ENCODE measurements at regions not wholly inside any gene's neighbourhood (a gene's known extent, or its start where the extent isn't known, plus 50 kb on each side); places are given as distances from the start of the nearest gene placed in this dataset.

GRCh38 chr18:38633333-38633732, 1067.7 kb upstream of the CELF4 start:
- TF ChIP-seq RXRA (IDR thresholded peaks at IDR 0.05) (no peak), NR2F2 (IDR thresholded peaks at IDR 0.05) (no peak), HNF4G (IDR thresholded peaks at IDR 0.05) (no peak), FOXA2 (IDR thresholded peaks at IDR 0.05) (no peak), FOXA1 (IDR thresholded peaks at IDR 0.05) (no peak), TAF1 (conservative IDR thresholded peaks at IDR 0.05) (no peak), SP1 (IDR thresholded peaks at IDR 0.05) (no peak), JUND (IDR thresholded peaks at IDR 0.05) (no peak), HNF4A (conservative IDR thresholded peaks at IDR 0.05) (no peak), GABPA (IDR thresholded peaks at IDR 0.05 in 1 of 2, conservative IDR thresholded peaks at IDR 0.05 in 1 of 2) (no peak), RAD21 (IDR thresholded peaks at IDR 0.05) (no peak), MAX (IDR thresholded peaks at IDR 0.05) (no peak)
- TF ChIP-seq, protein P1, sequence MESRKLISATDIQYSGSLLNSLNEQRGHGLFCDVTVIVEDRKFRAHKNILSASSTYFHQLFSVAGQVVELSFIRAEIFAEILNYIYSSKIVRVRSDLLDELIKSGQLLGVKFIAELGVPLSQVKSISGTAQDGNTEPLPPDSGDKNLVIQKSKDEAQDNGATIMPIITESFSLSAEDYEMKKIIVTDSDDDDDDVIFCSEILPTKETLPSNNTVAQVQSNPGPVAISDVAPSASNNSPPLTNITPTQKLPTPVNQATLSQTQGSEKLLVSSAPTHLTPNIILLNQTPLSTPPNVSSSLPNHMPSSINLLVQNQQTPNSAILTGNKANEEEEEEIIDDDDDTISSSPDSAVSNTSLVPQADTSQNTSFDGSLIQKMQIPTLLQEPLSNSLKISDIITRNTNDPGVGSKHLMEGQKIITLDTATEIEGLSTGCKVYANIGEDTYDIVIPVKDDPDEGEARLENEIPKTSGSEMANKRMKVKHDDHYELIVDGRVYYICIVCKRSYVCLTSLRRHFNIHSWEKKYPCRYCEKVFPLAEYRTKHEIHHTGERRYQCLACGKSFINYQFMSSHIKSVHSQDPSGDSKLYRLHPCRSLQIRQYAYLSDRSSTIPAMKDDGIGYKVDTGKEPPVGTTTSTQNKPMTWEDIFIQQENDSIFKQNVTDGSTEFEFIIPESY (IDR thresholded peaks at IDR 0.05): no peak
- TF ChIP-seq, protein P2, sequence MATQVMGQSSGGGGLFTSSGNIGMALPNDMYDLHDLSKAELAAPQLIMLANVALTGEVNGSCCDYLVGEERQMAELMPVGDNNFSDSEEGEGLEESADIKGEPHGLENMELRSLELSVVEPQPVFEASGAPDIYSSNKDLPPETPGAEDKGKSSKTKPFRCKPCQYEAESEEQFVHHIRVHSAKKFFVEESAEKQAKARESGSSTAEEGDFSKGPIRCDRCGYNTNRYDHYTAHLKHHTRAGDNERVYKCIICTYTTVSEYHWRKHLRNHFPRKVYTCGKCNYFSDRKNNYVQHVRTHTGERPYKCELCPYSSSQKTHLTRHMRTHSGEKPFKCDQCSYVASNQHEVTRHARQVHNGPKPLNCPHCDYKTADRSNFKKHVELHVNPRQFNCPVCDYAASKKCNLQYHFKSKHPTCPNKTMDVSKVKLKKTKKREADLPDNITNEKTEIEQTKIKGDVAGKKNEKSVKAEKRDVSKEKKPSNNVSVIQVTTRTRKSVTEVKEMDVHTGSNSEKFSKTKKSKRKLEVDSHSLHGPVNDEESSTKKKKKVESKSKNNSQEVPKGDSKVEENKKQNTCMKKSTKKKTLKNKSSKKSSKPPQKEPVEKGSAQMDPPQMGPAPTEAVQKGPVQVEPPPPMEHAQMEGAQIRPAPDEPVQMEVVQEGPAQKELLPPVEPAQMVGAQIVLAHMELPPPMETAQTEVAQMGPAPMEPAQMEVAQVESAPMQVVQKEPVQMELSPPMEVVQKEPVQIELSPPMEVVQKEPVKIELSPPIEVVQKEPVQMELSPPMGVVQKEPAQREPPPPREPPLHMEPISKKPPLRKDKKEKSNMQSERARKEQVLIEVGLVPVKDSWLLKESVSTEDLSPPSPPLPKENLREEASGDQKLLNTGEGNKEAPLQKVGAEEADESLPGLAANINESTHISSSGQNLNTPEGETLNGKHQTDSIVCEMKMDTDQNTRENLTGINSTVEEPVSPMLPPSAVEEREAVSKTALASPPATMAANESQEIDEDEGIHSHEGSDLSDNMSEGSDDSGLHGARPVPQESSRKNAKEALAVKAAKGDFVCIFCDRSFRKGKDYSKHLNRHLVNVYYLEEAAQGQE (IDR thresholded peaks at IDR 0.05): no peak
- TF ChIP-seq, protein P3, sequence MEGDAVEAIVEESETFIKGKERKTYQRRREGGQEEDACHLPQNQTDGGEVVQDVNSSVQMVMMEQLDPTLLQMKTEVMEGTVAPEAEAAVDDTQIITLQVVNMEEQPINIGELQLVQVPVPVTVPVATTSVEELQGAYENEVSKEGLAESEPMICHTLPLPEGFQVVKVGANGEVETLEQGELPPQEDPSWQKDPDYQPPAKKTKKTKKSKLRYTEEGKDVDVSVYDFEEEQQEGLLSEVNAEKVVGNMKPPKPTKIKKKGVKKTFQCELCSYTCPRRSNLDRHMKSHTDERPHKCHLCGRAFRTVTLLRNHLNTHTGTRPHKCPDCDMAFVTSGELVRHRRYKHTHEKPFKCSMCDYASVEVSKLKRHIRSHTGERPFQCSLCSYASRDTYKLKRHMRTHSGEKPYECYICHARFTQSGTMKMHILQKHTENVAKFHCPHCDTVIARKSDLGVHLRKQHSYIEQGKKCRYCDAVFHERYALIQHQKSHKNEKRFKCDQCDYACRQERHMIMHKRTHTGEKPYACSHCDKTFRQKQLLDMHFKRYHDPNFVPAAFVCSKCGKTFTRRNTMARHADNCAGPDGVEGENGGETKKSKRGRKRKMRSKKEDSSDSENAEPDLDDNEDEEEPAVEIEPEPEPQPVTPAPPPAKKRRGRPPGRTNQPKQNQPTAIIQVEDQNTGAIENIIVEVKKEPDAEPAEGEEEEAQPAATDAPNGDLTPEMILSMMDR (IDR thresholded peaks at IDR 0.05; ENCODE audit: low read depth, low read length, missing input control): no peak
- TF ChIP-seq, protein P4, sequence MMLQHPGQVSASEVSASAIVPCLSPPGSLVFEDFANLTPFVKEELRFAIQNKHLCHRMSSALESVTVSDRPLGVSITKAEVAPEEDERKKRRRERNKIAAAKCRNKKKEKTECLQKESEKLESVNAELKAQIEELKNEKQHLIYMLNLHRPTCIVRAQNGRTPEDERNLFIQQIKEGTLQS (IDR thresholded peaks at IDR 0.05): no peak
- no peak overlapping the region for H3K9ac ChIP-seq (ENCODE audit: low read depth in 1 of 2, low read length in 2 of 2)
- no peak overlapping the region for H3K4me3 ChIP-seq (ENCODE audit: low read depth in 1 of 3, low read length in 3 of 3)
- H3K27ac ChIP-seq (ENCODE audit: low read depth in 1 of 2, low read length in 2 of 2): no peak overlapping the region
- no peaks in the 10 kb centered on the region for H3K27me3 ChIP-seq (ENCODE audit: control insufficient read depth in 4 of 4, insufficient read depth in 4 of 4, low read length in 3 of 4)
- no peaks in the 10 kb centered on the region for H3K9me3 ChIP-seq (ENCODE audit: control insufficient read depth in 4 of 4, low read length in 3 of 4)
- 60% methylated on average over 1 of the region's 1 CpG for WGBS
- no peaks in the 10 kb centered on the region for H3K36me3 ChIP-seq (ENCODE audit: control insufficient read depth in 4 of 4, insufficient read depth in 3 of 4, low read depth in 1 of 4, low read length in 3 of 4)
- DNase-seq (ENCODE audit: low spot score): no peak
- H3K4me1 ChIP-seq (ENCODE audit: control insufficient read depth in 4 of 4, insufficient read depth in 4 of 4, low read length in 3 of 4): no peaks in the 10 kb centered on the region

DNA sequence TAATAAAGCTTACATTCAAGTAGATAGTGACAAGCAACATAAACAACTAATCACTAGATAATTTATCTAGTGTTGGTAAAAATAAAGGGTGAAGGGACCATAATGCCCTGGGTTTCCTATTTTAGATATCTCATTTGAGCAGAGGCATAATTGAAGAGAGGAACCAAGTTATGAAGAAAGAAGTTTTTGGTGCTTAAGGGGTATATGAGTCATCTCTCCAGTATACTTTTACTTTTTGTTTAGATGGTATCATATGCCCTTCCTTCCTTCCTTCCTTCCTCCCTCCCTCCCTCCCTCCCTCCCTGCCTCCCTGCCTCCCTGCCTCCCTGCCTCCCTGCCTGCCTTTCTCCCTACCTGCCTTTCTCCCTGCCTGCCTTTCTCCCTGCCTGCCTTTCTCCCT, 1053.5 kb upstream of the CELF4 start:
- no peaks in the 10 kb centered on the region for H3K4me1 ChIP-seq (ENCODE audit: control insufficient read depth in 4 of 4, insufficient read depth in 4 of 4, low read length in 3 of 4)
- TF ChIP-seq HNF4G (IDR thresholded peaks at IDR 0.05) (no peak), NR2F2 (IDR thresholded peaks at IDR 0.05) (no peak), FOXA1 (IDR thresholded peaks at IDR 0.05) (no peak), GABPA (IDR thresholded peaks at IDR 0.05 in 1 of 2, conservative IDR thresholded peaks at IDR 0.05 in 1 of 2) (no peak), HNF4A (conservative IDR thresholded peaks at IDR 0.05) (no peak), RXRA (IDR thresholded peaks at IDR 0.05) (no peak), JUND (IDR thresholded peaks at IDR 0.05) (no peak), MAX (IDR thresholded peaks at IDR 0.05) (no peak), YY1 (IDR thresholded peaks at IDR 0.05) (no peak)
- TF ChIP-seq, protein P2 (IDR thresholded peaks at IDR 0.05): no peak
- TF ChIP-seq, protein P3 (IDR thresholded peaks at IDR 0.05; ENCODE audit: low read depth, low read length, missing input control): no peak

More for the DNA sequence above, 1053.5 kb upstream of the CELF4 start:
- H3K27me3 ChIP-seq (ENCODE audit: control insufficient read depth in 4 of 4, insufficient read depth in 4 of 4, low read length in 3 of 4): no peaks in the 10 kb centered on the region
- H3K9ac ChIP-seq (ENCODE audit: low read depth in 1 of 2, low read length in 2 of 2): no peak overlapping the region
- no peak overlapping the region for H3K4me3 ChIP-seq (ENCODE audit: low read depth in 1 of 3, low read length in 3 of 3)
- DNase-seq (ENCODE audit: low spot score): no peak
- no peaks in the 10 kb centered on the region for H3K36me3 ChIP-seq (ENCODE audit: control insufficient read depth in 4 of 4, insufficient read depth in 3 of 4, low read depth in 1 of 4, low read length in 3 of 4)
- no peaks in the 10 kb centered on the region for H3K9me3 ChIP-seq (ENCODE audit: control insufficient read depth in 4 of 4, low read length in 3 of 4)
- no peak overlapping the region for H3K27ac ChIP-seq (ENCODE audit: low read depth in 1 of 2, low read length in 2 of 2)

Measured in liver (tissue), 8 donors.